Sigmoid colon (tissue), 6 donors: ENCODE measurements at regions not wholly inside any gene's neighbourhood (a gene's known extent, or its start where the extent isn't known, plus 50 kb on each side); places are given as distances from the start of the nearest gene placed in this dataset.
"Not testable (repeated sequence)": the region's sequence is repeated elsewhere in the genome, so short reads cannot be mapped to it uniquely, and the experiment has no call there.

ENCODE experiments used
- DNase-seq: peaks from one replicate; pipeline ENCODE4 v3.0.0-alpha.2; 2019
- H3K27ac ChIP-seq, 4 donors: fragments of 200-600 bp; sonication (generic); one replicate each; pipeline ENCODE4 v1.5.1; 2016 to 2019; ENCODE audit warnings: mild to moderate bottlenecking in 1 of 4
- H3K27me3 ChIP-seq, 3 donors: fragments of 200-600 bp; sonication (generic); one replicate each; pipeline ENCODE4 v1.5.1; 2019; ENCODE audit warnings: mild to moderate bottlenecking in 1 of 3
- H3K36me3 ChIP-seq, 4 donors: fragments of 200-600 bp; sonication (generic); one replicate each; pipeline ENCODE4 v1.5.1; 2016 to 2019
- H3K4me1 ChIP-seq, 4 donors: fragments of 200-600 bp; sonication (generic); one replicate each; pipeline ENCODE4 v1.5.1; 2017 to 2019
- H3K4me3 ChIP-seq, 4 donors: fragments of 200-600 bp; sonication (generic); one replicate each; pipeline ENCODE4 v1.5.1; 2017 to 2019; ENCODE audit warnings: mild to moderate bottlenecking in 2 of 4, moderate library complexity in 1 of 4
- H3K9me3 ChIP-seq, 4 donors: fragments of 200-600 bp in 3 of 4; sonication (generic) in 3 of 4; one replicate each; pipeline versions ENCODE4 v1.5.1 to v1.6.1; 2013 to 2019
- CTCF ChIP-seq, 4 experiments: fragments of 450-650 bp in 3 of 4; fragments of 200-600 bp in 1 of 4; IDR thresholded peaks; one replicate each; pipeline ENCODE4 v1.5.1; 2016 to 2019; ENCODE audit warnings: antibody characterized with exemption in 4 of 4, mild to moderate bottlenecking in 3 of 4, moderate library complexity in 2 of 4
- EP300 ChIP-seq, 4 donors: sonication (generic); formaldehyde crosslinking; IDR thresholded peaks; one replicate each; pipeline ENCODE4 v1.6.1; 2017; ENCODE audit warnings: antibody characterized with exemption in 4 of 4
- POLR2A ChIP-seq, 2 donors: fragments of 450-650 bp; IDR thresholded peaks; one replicate each; pipeline ENCODE4 v1.6.1; 2016; ENCODE audit warnings: antibody characterized with exemption in 2 of 2, mild to moderate bottlenecking in 2 of 2, moderate library complexity in 2 of 2
- POLR2AphosphoS5 ChIP-seq, 4 donors: sonication (generic); formaldehyde crosslinking; IDR thresholded peaks; one replicate each; pipeline ENCODE4 v1.6.1; 2017; ENCODE audit warnings: antibody characterized with exemption in 4 of 4
- WGBS, 2 donors: extraction: QIAGEN DNeasy Blood & Tissue Kit; methylation state at CpG; one replicate each; pipeline ENCODE4 v1.1.7; 2013; 5-methylcytosine and 5-hydroxymethylcytosine counted together
- intact Hi-C: fragments of 100-400 bp; cut with DNase I; formaldehyde crosslinking; loops from one replicate; pipeline ENCODE4 v1.15.1; 2023
- donor health status: healthy with polysubstance abuse.
- donor health status: healthy.

- H3K27ac ChIP-seq, result no peak overlapping the region
- H3K36me3 ChIP-seq, result no peaks in the 10 kb centered on the region
- H3K4me3 ChIP-seq, result no peak overlapping the region
- peaks cover 0 to 21% (median 18%) of the 10 kb centered on the region in 4 donors for H3K4me1 ChIP-seq
- TF ChIP-seq CTCF (IDR thresholded peaks at IDR 0.05) (no peak), POLR2A (IDR thresholded peaks at IDR 0.05) (no peak), POLR2AphosphoS5 (IDR thresholded peaks at IDR 0.05) (no peak)
- intact Hi-C loops, result no loop called here
- no peak for DNase-seq
- whole genome bisulfite sequencing, 2 donors, result 67 to 75% methylated on average over 6 of the region's 6 CpGs
- H3K9me3 ChIP-seq, result no peaks in the 10 kb centered on the region
- no peaks in the 10 kb centered on the region for H3K27me3 ChIP-seq
Observed at GRCh38 chr6:22153384-22154158, 143.3 kb downstream of the PRL start.

- Histone ChIP-seq H3K27me3 (no peaks in the 10 kb centered on the region), H3K36me3 (no peaks in the 10 kb centered on the region), H3K9me3 (no peaks in the 10 kb centered on the region), H3K4me3 (no peak overlapping the region), H3K27ac (no peak overlapping the region), H3K4me1 (peaks cover 0 to 4% (median 2%) of the 10 kb centered on the region in 4 donors)
- intact Hi-C loops, result no loop called here
- no peak for DNase-seq
- TF ChIP-seq POLR2A (IDR thresholded peaks at IDR 0.05) (no peak), POLR2AphosphoS5 (IDR thresholded peaks at IDR 0.05) (no peak), CTCF (IDR thresholded peaks at IDR 0.05) (no peak), EP300 (IDR thresholded peaks at IDR 0.05) (no peak)
- 74 to 87% methylated on average over 4 of the region's 4 CpGs for WGBS, 2 donors
Observed at GRCh38 chr6:22155551-22155950, 141.3 kb downstream of the PRL start.

- 92 to 94% methylated on average over 4 of the region's 4 CpGs for WGBS, 2 donors
- Histone ChIP-seq H3K4me3 (no peak overlapping the region), H3K9me3 (no peaks in the 10 kb centered on the region), H3K27ac (no peak overlapping the region), H3K27me3 (no peaks in the 10 kb centered on the region), H3K36me3 (no peaks in the 10 kb centered on the region), H3K4me1 (no peaks in the 10 kb centered on the region)
- no peak for TF ChIP-seq EP300 (IDR thresholded peaks at IDR 0.05)
- intact Hi-C loops, result no loop called here
- no peak for DNase-seq
Observed at GRCh38 chr6:22157233-22157632, 139.6 kb downstream of the PRL start.

GRCh38 chr6:22164236-22164635, 132.6 kb downstream of the PRL start:
- no peak for DNase-seq
- intact Hi-C loops, result no loop called here
- no peak overlapping the region for H3K27ac ChIP-seq
- no peaks in the 10 kb centered on the region for H3K27me3 ChIP-seq
- no peaks in the 10 kb centered on the region for H3K36me3 ChIP-seq
- no peak for TF ChIP-seq CTCF (IDR thresholded peaks at IDR 0.05)
- TF ChIP-seq POLR2AphosphoS5 (IDR thresholded peaks at IDR 0.05), result no peak
- TF ChIP-seq POLR2A (IDR thresholded peaks at IDR 0.05), result no peak
- TF ChIP-seq EP300 (IDR thresholded peaks at IDR 0.05), result no peak
- no peak overlapping the region for H3K4me3 ChIP-seq
- H3K4me1 ChIP-seq, result no peaks in the 10 kb centered on the region
- H3K9me3 ChIP-seq, result no peaks in the 10 kb centered on the region

- WGBS, 2 donors, result 86 to 95% methylated on average over 5 of the region's 5 CpGs
- DNase-seq, H3K36me3 ChIP-seq, intact Hi-C loops, H3K27ac ChIP-seq, H3K27me3 ChIP-seq, H3K4me1 ChIP-seq, H3K4me3 ChIP-seq, H3K9me3 ChIP-seq: not testable (repeated sequence)
Observed at GRCh38 chr6:22171006-22171405, 125.8 kb downstream of the PRL start.

GRCh38 chr6:22171885-22172284, 125.0 kb downstream of the PRL start:
- intact Hi-C loops, DNase-seq, H3K36me3 ChIP-seq, H3K9me3 ChIP-seq, H3K27me3 ChIP-seq, H3K4me1 ChIP-seq, H3K4me3 ChIP-seq, H3K27ac ChIP-seq: not testable (repeated sequence)
- WGBS, 2 donors, result 85 to 91% methylated on average over 15 of the region's 15 CpGs
